ENCODE measurements at regions not wholly inside any gene's neighbourhood (a gene's known extent, or its start where the extent isn't known, plus 50 kb on each side); places are given as distances from the start of the nearest gene placed in this dataset.

DNA sequence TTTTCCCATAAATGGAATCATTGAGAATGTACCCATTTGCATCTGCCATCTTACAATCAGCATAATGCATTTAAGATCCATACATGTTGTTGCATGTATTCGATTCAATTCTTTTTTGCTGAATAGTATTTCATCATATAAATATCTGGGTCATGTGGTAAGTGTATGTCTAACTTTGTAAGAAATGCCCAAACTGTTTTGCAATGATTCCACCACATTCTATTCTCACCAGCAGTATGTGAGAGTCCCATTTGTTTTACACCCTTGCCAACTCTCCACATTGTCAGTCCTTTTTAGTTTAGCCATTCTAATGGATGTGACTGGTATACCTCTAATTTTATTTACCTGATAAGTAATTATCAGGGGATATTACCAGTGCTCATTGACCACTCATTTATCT is 115.8 kb upstream of the PBX1 start:
- TF ChIP-seq, protein P1, sequence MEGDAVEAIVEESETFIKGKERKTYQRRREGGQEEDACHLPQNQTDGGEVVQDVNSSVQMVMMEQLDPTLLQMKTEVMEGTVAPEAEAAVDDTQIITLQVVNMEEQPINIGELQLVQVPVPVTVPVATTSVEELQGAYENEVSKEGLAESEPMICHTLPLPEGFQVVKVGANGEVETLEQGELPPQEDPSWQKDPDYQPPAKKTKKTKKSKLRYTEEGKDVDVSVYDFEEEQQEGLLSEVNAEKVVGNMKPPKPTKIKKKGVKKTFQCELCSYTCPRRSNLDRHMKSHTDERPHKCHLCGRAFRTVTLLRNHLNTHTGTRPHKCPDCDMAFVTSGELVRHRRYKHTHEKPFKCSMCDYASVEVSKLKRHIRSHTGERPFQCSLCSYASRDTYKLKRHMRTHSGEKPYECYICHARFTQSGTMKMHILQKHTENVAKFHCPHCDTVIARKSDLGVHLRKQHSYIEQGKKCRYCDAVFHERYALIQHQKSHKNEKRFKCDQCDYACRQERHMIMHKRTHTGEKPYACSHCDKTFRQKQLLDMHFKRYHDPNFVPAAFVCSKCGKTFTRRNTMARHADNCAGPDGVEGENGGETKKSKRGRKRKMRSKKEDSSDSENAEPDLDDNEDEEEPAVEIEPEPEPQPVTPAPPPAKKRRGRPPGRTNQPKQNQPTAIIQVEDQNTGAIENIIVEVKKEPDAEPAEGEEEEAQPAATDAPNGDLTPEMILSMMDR (tag by site-specific recombination; IDR thresholded peaks at IDR 0.05) = no peak
- TF ChIP-seq GLI2 (tag by site-specific recombination; IDR thresholded peaks at IDR 0.05; ENCODE audit: borderline replicate concordance, low read depth) = no peak
- TF ChIP-seq, protein P2, sequence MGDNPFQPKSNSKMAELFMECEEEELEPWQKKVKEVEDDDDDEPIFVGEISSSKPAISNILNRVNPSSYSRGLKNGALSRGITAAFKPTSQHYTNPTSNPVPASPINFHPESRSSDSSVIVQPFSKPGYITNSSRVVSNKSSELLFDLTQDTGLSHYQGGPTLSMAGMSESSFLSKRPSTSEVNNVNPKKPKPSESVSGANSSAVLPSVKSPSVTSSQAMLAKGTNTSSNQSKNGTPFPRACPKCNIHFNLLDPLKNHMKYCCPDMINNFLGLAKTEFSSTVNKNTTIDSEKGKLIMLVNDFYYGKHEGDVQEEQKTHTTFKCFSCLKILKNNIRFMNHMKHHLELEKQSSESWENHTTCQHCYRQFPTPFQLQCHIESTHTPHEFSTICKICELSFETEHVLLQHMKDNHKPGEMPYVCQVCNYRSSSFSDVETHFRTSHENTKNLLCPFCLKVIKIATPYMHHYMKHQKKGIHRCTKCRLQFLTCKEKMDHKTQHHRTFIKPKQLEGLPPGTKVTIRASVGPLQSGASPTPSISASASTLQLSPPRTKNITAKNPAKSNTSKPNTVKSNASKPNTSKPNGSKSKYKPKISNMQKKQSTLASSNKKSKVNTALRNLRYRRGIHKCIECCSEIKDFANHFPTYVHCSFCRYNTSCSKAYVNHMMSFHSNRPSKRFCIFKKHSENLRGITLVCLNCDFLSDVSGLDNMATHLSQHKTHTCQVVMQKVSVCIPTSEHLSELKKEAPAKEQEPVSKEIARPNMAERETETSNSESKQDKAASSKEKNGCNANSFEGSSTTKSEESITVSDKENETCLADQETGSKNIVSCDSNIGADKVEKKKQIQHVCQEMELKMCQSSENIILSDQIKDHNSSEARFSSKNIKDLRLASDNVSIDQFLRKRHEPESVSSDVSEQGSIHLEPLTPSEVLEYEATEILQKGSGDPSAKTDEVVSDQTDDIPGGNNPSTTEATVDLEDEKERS (tag by site-specific recombination; IDR thresholded peaks at IDR 0.05) = no peak
- TF ChIP-seq, protein P3, sequence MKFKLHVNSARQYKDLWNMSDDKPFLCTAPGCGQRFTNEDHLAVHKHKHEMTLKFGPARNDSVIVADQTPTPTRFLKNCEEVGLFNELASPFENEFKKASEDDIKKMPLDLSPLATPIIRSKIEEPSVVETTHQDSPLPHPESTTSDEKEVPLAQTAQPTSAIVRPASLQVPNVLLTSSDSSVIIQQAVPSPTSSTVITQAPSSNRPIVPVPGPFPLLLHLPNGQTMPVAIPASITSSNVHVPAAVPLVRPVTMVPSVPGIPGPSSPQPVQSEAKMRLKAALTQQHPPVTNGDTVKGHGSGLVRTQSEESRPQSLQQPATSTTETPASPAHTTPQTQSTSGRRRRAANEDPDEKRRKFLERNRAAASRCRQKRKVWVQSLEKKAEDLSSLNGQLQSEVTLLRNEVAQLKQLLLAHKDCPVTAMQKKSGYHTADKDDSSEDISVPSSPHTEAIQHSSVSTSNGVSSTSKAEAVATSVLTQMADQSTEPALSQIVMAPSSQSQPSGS (tag by site-specific recombination; IDR thresholded peaks at IDR 0.05; ENCODE audit: low read depth) = no peak
- TF ChIP-seq ZNF248 (tag by site-specific recombination; IDR thresholded peaks at IDR 0.05) = no peak
- no peak for TF ChIP-seq TCF7L2 (IDR thresholded peaks at IDR 0.05; ENCODE audit: borderline replicate concordance, low read depth, low read length)

Measured in HEK293 (cell line).